Aorta (tissue), 5 donors: ENCODE measurements at regions not wholly inside any gene's neighbourhood (a gene's known extent, or its start where the extent isn't known, plus 50 kb on each side); places are given as distances from the start of the nearest gene placed in this dataset.

ENCODE experiments used
- ATAC-seq: fragments of 200-7000 bp; cut with Tn5 transposase; one replicate; pipeline ENCODE4 v1.9.1; 2022; ENCODE audit warnings: moderate library complexity; ENCODE audit not compliant: low FRiP score
- DNase-seq, 2 donors: peaks; one replicate each; pipeline ENCODE4 v3.0.0-alpha.2; 2020
- H3K27ac ChIP-seq, 2 donors: one replicate each; pipeline ENCODE4 v1.5.1; 2013; ENCODE audit warnings: low read length in 2 of 2, mild to moderate bottlenecking in 2 of 2, moderate library complexity in 2 of 2, control low read depth in 1 of 2, inconsistent platforms in 1 of 2, low read depth in 1 of 2
- H3K27me3 ChIP-seq, 2 donors: one replicate each; pipeline ENCODE4 v1.6.1; 2013; ENCODE audit warnings: control low read depth in 1 of 2, low read length in 1 of 2, mild to moderate bottlenecking in 1 of 2, moderate library complexity in 1 of 2; ENCODE audit not compliant: insufficient read depth in 2 of 2, control insufficient read depth in 1 of 2
- H3K36me3 ChIP-seq, 2 donors: one replicate each; pipeline ENCODE4 v1.6.1; 2013; ENCODE audit warnings: control low read depth in 1 of 2, low read length in 1 of 2, mild to moderate bottlenecking in 1 of 2; ENCODE audit not compliant: insufficient read depth in 2 of 2, control insufficient read depth in 1 of 2
- H3K4me1 ChIP-seq, 2 donors: one replicate each; pipeline ENCODE4 v1.6.1; 2013; ENCODE audit warnings: low read length in 2 of 2, control low read depth in 1 of 2, mild to moderate bottlenecking in 1 of 2, moderate library complexity in 1 of 2; ENCODE audit not compliant: insufficient read depth in 2 of 2, control insufficient read depth in 1 of 2
- H3K4me3 ChIP-seq, 2 donors: one replicate each; pipeline ENCODE4 v1.5.1; 2013; ENCODE audit warnings: low read length in 2 of 2, control low read depth in 1 of 2, mild to moderate bottlenecking in 1 of 2
- H3K9me3 ChIP-seq: one replicate; pipeline ENCODE4 v1.6.1; 2013; ENCODE audit warnings: mild to moderate bottlenecking, low read length; ENCODE audit not compliant: control insufficient read depth
- WGBS, 2 donors: extraction: QIAGEN DNeasy Blood & Tissue Kit; methylation state at CpG; one replicate each; pipeline ENCODE4 v1.1.7; 2013; 5-methylcytosine and 5-hydroxymethylcytosine counted together
- intact Hi-C, 2 donors: fragments of 100-400 bp; cut with DNase I; formaldehyde crosslinking; loops; one replicate each; pipeline versions ENCODE4 v1.14.2 to v1.15.0; 2022
- donor health status: healthy with polysubstance abuse.
- donor health status: Bipolar disorder and iron deficiency.
- donor health status: DM: no; HTN: no; CAD: no.
- donor health status: DM: no; HTN: no; CAD: no.
- donor health status: DM: yes; HTN: yes; CAD: no.

GRCh38 chr9:29769019-29769418 lies 2195.7 kb upstream of the C9orf72 start:
- no peak for DNase-seq
- Histone ChIP-seq H3K27me3 (no peaks in the 10 kb centered on the region), H3K27ac (no peak overlapping the region), H3K4me1 (no peaks in the 10 kb centered on the region), H3K9me3 (no peaks in the 10 kb centered on the region), H3K36me3 (no peaks in the 10 kb centered on the region), H3K4me3 (no peak overlapping the region)
- intact Hi-C loops = no loop called here
- no peak for ATAC-seq
- 58 to 75% methylated on average over 2 of the region's 2 CpGs for WGBS, 2 donors

- ATAC-seq = no peak
- Histone ChIP-seq H3K27ac (no peak overlapping the region), H3K36me3 (no peaks in the 10 kb centered on the region), H3K9me3 (no peaks in the 10 kb centered on the region), H3K4me1 (no peaks in the 10 kb centered on the region), H3K4me3 (no peak overlapping the region), H3K27me3 (no peaks in the 10 kb centered on the region)
- no peak for DNase-seq
- intact Hi-C loops = no loop called here
Observed at GRCh38 chr9:29773676-29774075, 2200.4 kb upstream of the C9orf72 start.

DNA sequence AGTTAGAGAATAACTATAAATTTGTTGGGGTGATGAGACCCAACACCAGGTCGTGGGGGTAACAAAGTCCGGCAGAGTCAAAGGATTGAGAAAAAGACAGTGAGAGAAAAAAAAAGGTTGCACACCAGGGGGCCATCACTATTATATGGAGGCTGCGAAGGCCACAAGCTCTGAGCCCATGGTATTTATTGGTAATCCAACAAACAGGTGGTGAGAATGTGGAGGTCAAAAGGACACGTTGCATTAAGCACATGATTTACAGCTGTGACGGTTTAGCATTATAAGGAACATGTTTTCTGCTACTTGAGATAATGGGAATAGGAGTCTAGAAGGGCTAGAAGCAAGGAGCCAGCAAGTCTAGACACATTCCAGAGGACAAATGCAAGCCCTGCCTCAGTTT lies 2202.2 kb upstream of the C9orf72 start:
- Histone ChIP-seq H3K27me3 (no peaks in the 10 kb centered on the region), H3K36me3 (no peaks in the 10 kb centered on the region), H3K9me3 (no peaks in the 10 kb centered on the region), H3K4me3 (no peak overlapping the region), H3K4me1 (no peaks in the 10 kb centered on the region), H3K27ac (no peak overlapping the region)
- WGBS, 2 donors = 57 to 58% methylated on average over 5 of the region's 5 CpGs
- intact Hi-C loops = no loop called here
- DNase-seq (no peak), ATAC-seq (no peak)

DNA sequence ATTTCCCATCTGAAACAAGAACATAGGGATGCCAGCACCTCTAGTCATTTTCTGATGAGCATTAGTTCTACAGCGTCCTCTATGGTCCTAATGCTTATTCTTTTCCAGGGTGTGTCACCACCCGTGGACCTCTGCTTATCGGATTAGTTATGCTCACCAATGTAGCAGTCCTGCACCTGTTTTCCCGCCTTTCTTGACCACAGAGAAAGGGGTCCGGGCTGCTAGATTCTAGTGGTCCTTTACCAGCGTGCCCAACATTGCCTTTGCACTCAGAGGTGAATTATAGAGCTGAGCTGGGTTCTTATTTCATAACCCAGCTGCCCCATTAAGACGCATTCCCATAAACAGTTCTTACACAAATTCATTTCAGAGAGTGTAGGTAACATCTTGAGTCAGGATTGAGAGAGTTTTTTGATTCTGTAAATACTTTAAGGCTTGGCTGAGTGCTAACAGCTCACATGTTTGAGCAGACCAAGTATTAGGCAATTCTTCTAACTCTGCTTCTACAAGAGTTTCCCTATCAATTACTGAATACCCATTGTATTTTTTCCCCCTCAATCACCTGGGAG lies 2205.1 kb upstream of the C9orf72 start:
- no peak for ATAC-seq
- no peak for DNase-seq
- no peak overlapping the region for H3K4me3 ChIP-seq
- whole genome bisulfite sequencing, 2 donors = 84 to 89% methylated on average over 7 of the region's 7 CpGs
- H3K9me3 ChIP-seq = no peaks in the 10 kb centered on the region
- H3K4me1 ChIP-seq = no peaks in the 10 kb centered on the region
- intact Hi-C loops = no loop called here
- H3K27me3 ChIP-seq = no peaks in the 10 kb centered on the region
- no peaks in the 10 kb centered on the region for H3K36me3 ChIP-seq
- no peak overlapping the region for H3K27ac ChIP-seq

DNA sequence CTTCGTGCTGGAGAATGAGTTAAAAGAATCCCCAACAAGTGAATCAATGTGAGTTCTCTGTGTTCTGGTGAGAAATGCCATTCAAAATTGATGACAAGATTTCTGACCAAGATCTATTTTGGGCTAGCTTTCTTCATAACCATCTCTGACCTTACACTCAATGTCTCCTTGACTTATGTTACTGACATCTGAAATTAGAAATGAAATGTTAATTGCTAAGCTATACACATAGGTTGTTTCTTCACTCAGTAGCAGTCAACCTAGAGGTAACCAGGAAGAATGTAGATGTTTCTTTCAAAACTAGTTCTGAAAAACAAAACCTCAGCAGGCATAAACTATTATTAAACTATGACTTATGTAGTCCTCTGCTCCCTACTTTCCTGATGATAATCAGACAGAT lies 2220.7 kb upstream of the C9orf72 start:
- WGBS, 2 donors = 27 to 43% methylated on average over 1 of the region's 1 CpG
- no peaks in the 10 kb centered on the region for H3K9me3 ChIP-seq
- DNase-seq (no peak), ATAC-seq (no peak)
- H3K4me1 ChIP-seq = no peaks in the 10 kb centered on the region
- no peaks in the 10 kb centered on the region for H3K27me3 ChIP-seq
- H3K4me3 ChIP-seq = no peak overlapping the region
- H3K36me3 ChIP-seq = no peaks in the 10 kb centered on the region
- H3K27ac ChIP-seq = no peak overlapping the region
- intact Hi-C loops = no loop called here

GRCh38 chr9:29796291-29796952 lies 2223.1 kb upstream of the C9orf72 start:
- WGBS, 2 donors = 70 to 81% methylated on average over 2 of the region's 2 CpGs
- no peaks in the 10 kb centered on the region for H3K36me3 ChIP-seq

DNA sequence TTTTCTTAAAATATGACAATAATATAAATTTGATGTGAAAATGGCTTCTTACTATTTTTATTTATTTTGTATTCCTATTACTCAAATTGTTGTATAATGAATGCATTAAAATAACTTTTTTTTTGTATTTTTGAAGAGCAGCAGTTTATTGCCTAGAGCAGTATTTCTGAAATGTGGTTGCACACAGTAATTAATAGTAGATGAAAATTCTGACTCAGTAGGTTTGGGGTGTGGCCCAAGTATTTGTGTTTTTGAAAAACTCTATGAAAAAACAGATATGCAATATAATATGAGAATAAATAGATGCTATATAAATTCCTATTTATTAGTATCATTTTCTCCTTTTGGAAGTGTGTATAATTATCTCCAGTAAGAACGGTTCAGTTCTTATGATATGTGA lies 2225.3 kb upstream of the C9orf72 start:
- ATAC-seq (no peak), DNase-seq (no peak)
- Histone ChIP-seq H3K9me3 (no peaks in the 10 kb centered on the region), H3K27me3 (no peaks in the 10 kb centered on the region), H3K36me3 (no peaks in the 10 kb centered on the region), H3K4me3 (no peak overlapping the region), H3K27ac (no peak overlapping the region), H3K4me1 (no peaks in the 10 kb centered on the region)
- intact Hi-C loops = no loop called here
- 88 to 89% methylated on average over 1 of the region's 1 CpG for WGBS, 2 donors

More at GRCh38 chr9:29796291-29796952, 2223.1 kb upstream of the C9orf72 start:
- no peak overlapping the region for H3K27ac ChIP-seq
- H3K27me3 ChIP-seq = no peaks in the 10 kb centered on the region
- no peaks in the 10 kb centered on the region for H3K9me3 ChIP-seq
- intact Hi-C loops = no loop called here
- H3K4me3 ChIP-seq = no peak overlapping the region
- no peak for ATAC-seq
- DNase-seq = no peak
- H3K4me1 ChIP-seq = no peaks in the 10 kb centered on the region

GRCh38 chr9:29799227-29799626 lies 2225.9 kb upstream of the C9orf72 start:
- Histone ChIP-seq H3K36me3 (no peaks in the 10 kb centered on the region), H3K27me3 (no peaks in the 10 kb centered on the region), H3K4me1 (no peaks in the 10 kb centered on the region), H3K27ac (no peak overlapping the region), H3K4me3 (no peak overlapping the region), H3K9me3 (no peaks in the 10 kb centered on the region)
- WGBS, 2 donors = 83 to 84% methylated on average over 2 of the region's 2 CpGs
- DNase-seq (no peak), ATAC-seq (no peak)
- intact Hi-C loops = no loop called here

GRCh38 chr9:29800821-29801220 lies 2227.5 kb upstream of the C9orf72 start:
- 35 to 41% methylated on average over 1 of the region's 1 CpG for WGBS, 2 donors
- intact Hi-C loops = no loop called here
- no peak overlapping the region for H3K4me3 ChIP-seq
- ATAC-seq (no peak), DNase-seq (no peak)
- no peaks in the 10 kb centered on the region for H3K4me1 ChIP-seq
- no peaks in the 10 kb centered on the region for H3K36me3 ChIP-seq
- H3K27ac ChIP-seq = no peak overlapping the region
- no peaks in the 10 kb centered on the region for H3K9me3 ChIP-seq
- no peaks in the 10 kb centered on the region for H3K27me3 ChIP-seq
